Skin epidermis (tissue), 12 donors: ENCODE measurements at regions not wholly inside any gene's neighbourhood (a gene's known extent, or its start where the extent isn't known, plus 50 kb on each side); places are given as distances from the start of the nearest gene placed in this dataset.

Experiments used
- H3K27ac ChIP-seq, 21 experiments: fragments of 200-600 bp; sonication (generic) in 11 of 21; one replicate each; pipeline ENCODE4 v1.5.0; 2020; ENCODE audit warnings: mild to moderate bottlenecking in 3 of 21, inconsistent platforms in 2 of 21, moderate library complexity in 2 of 21
- H3K4me3 ChIP-seq, 7 experiments: fragments of 200-600 bp; sonication (generic) in 2 of 7; one replicate each; pipeline ENCODE4 v1.5.0; 2020; ENCODE audit warnings: inconsistent platforms in 2 of 7, mild to moderate bottlenecking in 2 of 7, moderate library complexity in 1 of 7

- H3K27ac ChIP-seq, result no peak overlapping the region
- no peak overlapping the region for H3K4me3 ChIP-seq
These were observed 220.6 kb upstream of the PLD5 start for GRCh38 chr1:242745079-242745478.

- H3K27ac ChIP-seq, result no peak overlapping the region
- H3K4me3 ChIP-seq, result no peak overlapping the region
These were observed 219.7 kb upstream of the PLD5 start for GRCh38 chr1:242743983-242744780.

- no peak overlapping the region for H3K4me3 ChIP-seq
- H3K27ac ChIP-seq, result no peak overlapping the region
These were observed 214.5 kb upstream of the PLD5 start for GRCh38 chr1:242738702-242739645.

GRCh38 chr1:242736611-242737010 is 212.1 kb upstream of the PLD5 start:
- H3K27ac ChIP-seq, result no peak overlapping the region
- no peak overlapping the region for H3K4me3 ChIP-seq

GRCh38 chr1:242735323-242735722 is 210.8 kb upstream of the PLD5 start:
- Histone ChIP-seq H3K27ac (no peak overlapping the region), H3K4me3 (no peak overlapping the region)

- H3K27ac ChIP-seq, result no peak overlapping the region
- H3K4me3 ChIP-seq, result no peak overlapping the region
These were observed 206.9 kb upstream of the PLD5 start for GRCh38 chr1:242731446-242731845.

GRCh38 chr1:242728696-242729095 is 204.2 kb upstream of the PLD5 start:
- no peak overlapping the region for H3K27ac ChIP-seq
- H3K4me3 ChIP-seq, result no peak overlapping the region

GRCh38 chr1:242723044-242723716 is 198.7 kb upstream of the PLD5 start:
- no peak overlapping the region for H3K4me3 ChIP-seq
- H3K27ac ChIP-seq, result no peak overlapping the region

GRCh38 chr1:242718967-242719366 is 194.5 kb upstream of the PLD5 start:
- no peak overlapping the region for H3K4me3 ChIP-seq
- H3K27ac ChIP-seq, result no peak overlapping the region

- Histone ChIP-seq H3K4me3 (no peak overlapping the region), H3K27ac (no peak overlapping the region)
These were observed 187.8 kb upstream of the PLD5 start for GRCh38 chr1:242712248-242712647.

- H3K4me3 ChIP-seq, result no peak overlapping the region
These were observed 186.3 kb upstream of the PLD5 start for GRCh38 chr1:242710847-242711246.

GRCh38 chr1:242710286-242710685 is 185.8 kb upstream of the PLD5 start:
- H3K27ac ChIP-seq, result no peak overlapping the region
- H3K4me3 ChIP-seq, result no peak overlapping the region

More at GRCh38 chr1:242710847-242711246, 186.3 kb upstream of the PLD5 start:
- H3K27ac ChIP-seq, result no peak overlapping the region

GRCh38 chr1:242703467-242703866 is 179.0 kb upstream of the PLD5 start:
- no peak overlapping the region for H3K27ac ChIP-seq
- H3K4me3 ChIP-seq, result no peak overlapping the region

- Histone ChIP-seq H3K27ac (no peak overlapping the region), H3K4me3 (no peak overlapping the region)
These were observed 168.5 kb upstream of the PLD5 start for GRCh38 chr1:242692988-242693387.

GRCh38 chr1:242691610-242691945 is 167.1 kb upstream of the PLD5 start:
- no peak overlapping the region for H3K27ac ChIP-seq
- no peak overlapping the region for H3K4me3 ChIP-seq

- H3K4me3 ChIP-seq, result no peak overlapping the region
- no peak overlapping the region for H3K27ac ChIP-seq
These were observed 166.5 kb upstream of the PLD5 start for GRCh38 chr1:242690849-242691609.

GRCh38 chr1:242689378-242689777 is 164.9 kb upstream of the PLD5 start:
- H3K27ac ChIP-seq, result no peak overlapping the region

GRCh38 chr1:242674951-242675645 is 150.6 kb upstream of the PLD5 start:
- Histone ChIP-seq H3K4me3 (no peak overlapping the region), H3K27ac (no peak overlapping the region)

More at GRCh38 chr1:242689378-242689777, 164.9 kb upstream of the PLD5 start:
- no peak overlapping the region for H3K4me3 ChIP-seq

GRCh38 chr1:242673652-242674051 is 149.2 kb upstream of the PLD5 start:
- no peak overlapping the region for H3K4me3 ChIP-seq
- H3K27ac ChIP-seq, result no peak overlapping the region
